Stomach (tissue), 8 donors: ENCODE measurements at regions not wholly inside any gene's neighbourhood (a gene's known extent, or its start where the extent isn't known, plus 50 kb on each side); places are given as distances from the start of the nearest gene placed in this dataset.

Experiments
- DNase-seq, 2 donors: peaks; one replicate each; pipeline versions ENCODE4 v3.0.0 to v3.0.0-alpha.2; 2013 to 2019
- H3K27ac ChIP-seq, 5 donors: fragments of 200-600 bp in 4 of 5; sonication (generic) in 4 of 5; one replicate each; pipeline ENCODE4 v1.5.1; 2013 to 2019; ENCODE audit warnings: mild to moderate bottlenecking in 1 of 5, moderate library complexity in 1 of 5
- H3K27me3 ChIP-seq, 3 donors: fragments of 200-600 bp; sonication (generic); one replicate each; pipeline ENCODE4 v1.5.1; 2017 to 2019; ENCODE audit warnings: mixed run types in 1 of 3
- H3K36me3 ChIP-seq, 4 donors: fragments of 200-600 bp; sonication (generic); 1 replicate in 3 of 4; 2 replicates in 1 of 4; pipeline ENCODE4 v1.5.1; 2016 to 2019
- H3K4me1 ChIP-seq, 4 donors: fragments of 200-600 bp; sonication (generic); one replicate each; pipeline ENCODE4 v1.5.1; 2016 to 2019
- H3K4me3 ChIP-seq, 4 donors: fragments of 200-600 bp; sonication (generic) in 3 of 4; one replicate each; pipeline ENCODE4 v1.5.1; 2016 to 2019; ENCODE audit warnings: mild to moderate bottlenecking in 1 of 4
- H3K9me3 ChIP-seq, 4 donors: fragments of 200-600 bp; sonication (generic); one replicate each; pipeline ENCODE4 v1.5.1; 2016 to 2019
- EP300 ChIP-seq: sonication (generic); formaldehyde crosslinking; IDR thresholded peaks from one replicate; pipeline ENCODE4 v1.6.1; 2017; ENCODE audit warnings: antibody characterized with exemption
- POLR2A ChIP-seq, 4 donors: fragments of 450-650 bp; IDR thresholded peaks; one replicate each; pipeline ENCODE4 v1.6.1; 2016; ENCODE audit warnings: antibody characterized with exemption in 4 of 4, control low read depth in 2 of 4, mild to moderate bottlenecking in 1 of 4, moderate library complexity in 1 of 4
- POLR2AphosphoS5 ChIP-seq, 3 donors: sonication (generic); formaldehyde crosslinking; IDR thresholded peaks; one replicate each; pipeline ENCODE4 v1.6.1; 2016; ENCODE audit warnings: antibody characterized with exemption in 3 of 3
- WGBS, 5 donors: extraction: QIAGEN DNeasy Blood & Tissue Kit in 3 of 5; methylation state at CpG; one replicate each; pipeline versions ENCODE4 v1.1.5 to v1.1.7; 2013 to 2018; 5-methylcytosine and 5-hydroxymethylcytosine counted together
- intact Hi-C: fragments of 100-400 bp; cut with DNase I; formaldehyde crosslinking; loops from one replicate; pipeline ENCODE4 v1.15.1; 2023; ENCODE audit warnings: low total_unique reads
- TF ChIP-seq, protein P1 (sequence below), 7 experiments: fragments of 450-650 bp in 4 of 7; fragments of 200-600 bp in 3 of 7; sonication (generic) in 3 of 7; IDR thresholded peaks; one replicate each; pipeline ENCODE4 v1.5.1; 2016 to 2019; ENCODE audit warnings: antibody characterized with exemption in 7 of 7, control low read depth in 2 of 7, mild to moderate bottlenecking in 1 of 7
- donor health status: healthy with polysubstance abuse.
- donor health status: Bipolar disorder and iron deficiency.
- donor health status: healthy.

GRCh38 chr14:83331513-83331912 is 1797.9 kb upstream of the SEL1L start:
- no peak for DNase-seq
- Histone ChIP-seq H3K27ac (no peak overlapping the region), H3K4me1 (no peaks in the 10 kb centered on the region), H3K4me3 (no peak overlapping the region), H3K36me3 (no peaks in the 10 kb centered on the region), H3K9me3 (no peaks in the 10 kb centered on the region), H3K27me3 (no peaks in the 10 kb centered on the region)
- intact Hi-C loops = no loop called here
- WGBS, 5 donors = 90 to 98% (median 94%) methylated on average over 2 of the region's 2 CpGs
- TF ChIP-seq, protein P1, sequence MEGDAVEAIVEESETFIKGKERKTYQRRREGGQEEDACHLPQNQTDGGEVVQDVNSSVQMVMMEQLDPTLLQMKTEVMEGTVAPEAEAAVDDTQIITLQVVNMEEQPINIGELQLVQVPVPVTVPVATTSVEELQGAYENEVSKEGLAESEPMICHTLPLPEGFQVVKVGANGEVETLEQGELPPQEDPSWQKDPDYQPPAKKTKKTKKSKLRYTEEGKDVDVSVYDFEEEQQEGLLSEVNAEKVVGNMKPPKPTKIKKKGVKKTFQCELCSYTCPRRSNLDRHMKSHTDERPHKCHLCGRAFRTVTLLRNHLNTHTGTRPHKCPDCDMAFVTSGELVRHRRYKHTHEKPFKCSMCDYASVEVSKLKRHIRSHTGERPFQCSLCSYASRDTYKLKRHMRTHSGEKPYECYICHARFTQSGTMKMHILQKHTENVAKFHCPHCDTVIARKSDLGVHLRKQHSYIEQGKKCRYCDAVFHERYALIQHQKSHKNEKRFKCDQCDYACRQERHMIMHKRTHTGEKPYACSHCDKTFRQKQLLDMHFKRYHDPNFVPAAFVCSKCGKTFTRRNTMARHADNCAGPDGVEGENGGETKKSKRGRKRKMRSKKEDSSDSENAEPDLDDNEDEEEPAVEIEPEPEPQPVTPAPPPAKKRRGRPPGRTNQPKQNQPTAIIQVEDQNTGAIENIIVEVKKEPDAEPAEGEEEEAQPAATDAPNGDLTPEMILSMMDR (IDR thresholded peaks at IDR 0.05) = no peak
- TF ChIP-seq EP300 (no peak), POLR2AphosphoS5 (IDR thresholded peaks at IDR 0.05) (no peak), POLR2A (IDR thresholded peaks at IDR 0.05) (no peak)

DNA sequence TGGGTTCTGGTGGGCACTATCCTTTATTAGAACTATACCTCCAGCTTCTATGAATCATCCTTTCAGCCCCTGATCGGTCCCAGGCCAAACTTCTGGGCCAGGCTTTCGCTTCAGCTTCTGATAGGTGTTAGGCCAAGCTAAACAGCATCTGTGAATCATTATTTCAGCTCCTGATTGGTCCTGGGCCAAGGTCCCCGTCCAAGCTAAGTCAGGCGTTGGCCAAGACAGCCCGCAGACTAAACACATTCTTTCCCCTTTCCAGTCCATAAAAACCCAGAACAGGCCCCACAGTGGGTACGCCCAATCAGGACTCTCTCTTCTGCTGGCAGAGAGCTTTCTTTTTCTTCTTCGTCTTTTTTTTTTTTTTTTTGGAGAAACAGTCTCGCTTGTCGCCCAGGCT is 1808.9 kb upstream of the SEL1L start:
- Histone ChIP-seq H3K36me3 (no peaks in the 10 kb centered on the region), H3K27me3 (no peaks in the 10 kb centered on the region), H3K4me3 (no peak overlapping the region), H3K27ac (no peak overlapping the region), H3K4me1 (no peaks in the 10 kb centered on the region), H3K9me3 (peaks cover 0 to 12% (median 0%) of the 10 kb centered on the region in 4 donors)
- intact Hi-C loops = no loop called here
- DNase-seq = no peak
- WGBS, 5 donors = 66 to 84% (median 78%) methylated on average over 9 of the region's 9 CpGs
- TF ChIP-seq POLR2A (IDR thresholded peaks at IDR 0.05) = no peak
- TF ChIP-seq, protein P1 (IDR thresholded peaks at IDR 0.05) = no peak
- TF ChIP-seq EP300 = no peak
- no peak for TF ChIP-seq POLR2AphosphoS5 (IDR thresholded peaks at IDR 0.05)

DNA sequence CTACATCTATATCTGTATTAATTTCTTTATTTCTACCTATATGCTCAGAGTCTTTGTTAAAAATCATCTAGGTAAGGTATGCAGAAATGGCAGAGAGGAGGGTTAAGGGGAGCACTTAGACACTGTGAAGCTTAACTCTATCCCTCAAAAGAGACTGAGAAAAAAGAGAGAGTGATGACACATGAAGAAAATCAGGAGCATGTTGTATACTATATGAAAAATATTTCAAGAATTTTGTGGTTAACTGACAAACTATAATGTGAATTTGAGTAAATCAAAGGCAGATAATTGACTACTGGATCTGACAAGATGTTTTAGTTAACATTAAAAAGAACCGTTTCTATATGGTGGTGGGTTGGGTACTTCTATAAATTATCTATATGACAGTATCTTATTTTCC is 1814.2 kb upstream of the SEL1L start:
- DNase-seq = no peak
- H3K9me3 ChIP-seq = no peaks in the 10 kb centered on the region
- WGBS, 5 donors = 43 to 57% (median 51%) methylated on average over 1 of the region's 1 CpG
- no peaks in the 10 kb centered on the region for H3K4me1 ChIP-seq
- TF ChIP-seq POLR2A (IDR thresholded peaks at IDR 0.05) (no peak), EP300 (no peak), POLR2AphosphoS5 (IDR thresholded peaks at IDR 0.05) (no peak)
- TF ChIP-seq, protein P1 (IDR thresholded peaks at IDR 0.05) = no peak
- intact Hi-C loops = no loop called here
- H3K27ac ChIP-seq = no peak overlapping the region
- no peak overlapping the region for H3K4me3 ChIP-seq
- H3K36me3 ChIP-seq = no peaks in the 10 kb centered on the region
- H3K27me3 ChIP-seq = no peaks in the 10 kb centered on the region

- Histone ChIP-seq H3K4me3 (no peak overlapping the region), H3K36me3 (no peaks in the 10 kb centered on the region), H3K4me1 (no peaks in the 10 kb centered on the region), H3K27ac (no peak overlapping the region), H3K9me3 (no peaks in the 10 kb centered on the region), H3K27me3 (no peaks in the 10 kb centered on the region)
- 73 to 80% (median 75%) methylated on average over 2 of the region's 2 CpGs for WGBS, 5 donors
- DNase-seq = no peak
- no peak for TF ChIP-seq POLR2AphosphoS5 (IDR thresholded peaks at IDR 0.05)
- TF ChIP-seq POLR2A (IDR thresholded peaks at IDR 0.05) = no peak
- TF ChIP-seq, protein P1 (IDR thresholded peaks at IDR 0.05) = no peak
- no peak for TF ChIP-seq EP300
- intact Hi-C loops = no loop called here
These were observed 1822.0 kb upstream of the SEL1L start for GRCh38 chr14:83355609-83356008.
